ENCODE measurements at regions not wholly inside any gene's neighbourhood (a gene's known extent, or its start where the extent isn't known, plus 50 kb on each side); places are given as distances from the start of the nearest gene placed in this dataset.

DNA sequence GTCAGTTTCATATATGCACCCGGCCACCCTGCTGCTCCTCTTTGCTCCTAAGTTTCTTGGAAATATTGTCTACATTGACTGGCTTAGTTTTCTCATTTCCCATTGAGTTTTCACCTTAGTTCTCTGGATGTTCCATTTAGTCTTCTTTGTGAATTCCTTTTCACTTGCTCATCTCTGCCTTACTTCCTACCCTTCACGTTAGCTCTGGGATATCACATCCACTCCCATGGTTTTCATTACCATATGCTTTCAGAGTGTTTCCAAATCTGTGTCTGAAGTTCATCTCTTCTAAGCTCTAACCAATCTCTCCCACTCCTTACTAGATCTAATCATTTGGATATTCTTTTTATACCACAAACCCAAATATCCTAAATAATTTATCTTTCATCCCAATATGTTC is 226.4 kb downstream of the FAM76B start:
- Histone ChIP-seq H3K27me3 (no peaks in the 10 kb centered on the region), H3K4me3 (no peak overlapping the region), H3K9me3 (no peaks in the 10 kb centered on the region), H3K36me3 (no peaks in the 10 kb centered on the region), H3K4me1 (peaks cover 0 to 8% of the 10 kb centered on the region in 2 donors), H3K27ac (no peak overlapping the region)
- no peak for DNase-seq (ENCODE audit: low spot score)
- TF ChIP-seq, protein P1, sequence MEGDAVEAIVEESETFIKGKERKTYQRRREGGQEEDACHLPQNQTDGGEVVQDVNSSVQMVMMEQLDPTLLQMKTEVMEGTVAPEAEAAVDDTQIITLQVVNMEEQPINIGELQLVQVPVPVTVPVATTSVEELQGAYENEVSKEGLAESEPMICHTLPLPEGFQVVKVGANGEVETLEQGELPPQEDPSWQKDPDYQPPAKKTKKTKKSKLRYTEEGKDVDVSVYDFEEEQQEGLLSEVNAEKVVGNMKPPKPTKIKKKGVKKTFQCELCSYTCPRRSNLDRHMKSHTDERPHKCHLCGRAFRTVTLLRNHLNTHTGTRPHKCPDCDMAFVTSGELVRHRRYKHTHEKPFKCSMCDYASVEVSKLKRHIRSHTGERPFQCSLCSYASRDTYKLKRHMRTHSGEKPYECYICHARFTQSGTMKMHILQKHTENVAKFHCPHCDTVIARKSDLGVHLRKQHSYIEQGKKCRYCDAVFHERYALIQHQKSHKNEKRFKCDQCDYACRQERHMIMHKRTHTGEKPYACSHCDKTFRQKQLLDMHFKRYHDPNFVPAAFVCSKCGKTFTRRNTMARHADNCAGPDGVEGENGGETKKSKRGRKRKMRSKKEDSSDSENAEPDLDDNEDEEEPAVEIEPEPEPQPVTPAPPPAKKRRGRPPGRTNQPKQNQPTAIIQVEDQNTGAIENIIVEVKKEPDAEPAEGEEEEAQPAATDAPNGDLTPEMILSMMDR (IDR thresholded peaks at IDR 0.05), result no peak

- no peak for DNase-seq (ENCODE audit: low spot score)
- H3K4me1 ChIP-seq, result peaks cover 0 to 8% of the 10 kb centered on the region in 2 donors
- H3K27ac ChIP-seq, result no peak overlapping the region
- no peaks in the 10 kb centered on the region for H3K27me3 ChIP-seq
- H3K36me3 ChIP-seq, result no peaks in the 10 kb centered on the region
- H3K9me3 ChIP-seq, result no peaks in the 10 kb centered on the region
- TF ChIP-seq, protein P1 (IDR thresholded peaks at IDR 0.05), result no peak
- no peak overlapping the region for H3K4me3 ChIP-seq
These were observed 227.2 kb downstream of the FAM76B start for GRCh38 chr11:95562196-95562921.

- Histone ChIP-seq H3K27ac (no peak overlapping the region), H3K27me3 (no peaks in the 10 kb centered on the region), H3K36me3 (no peaks in the 10 kb centered on the region), H3K9me3 (no peaks in the 10 kb centered on the region), H3K4me3 (no peak overlapping the region), H3K4me1 (no peaks in the 10 kb centered on the region)
- TF ChIP-seq, protein P1 (IDR thresholded peaks at IDR 0.05), result no peak
- DNase-seq (ENCODE audit: low spot score), result no peak
These were observed 229.7 kb downstream of the FAM76B start for GRCh38 chr11:95559899-95560298.

- Histone ChIP-seq H3K4me1 (no peaks in the 10 kb centered on the region), H3K27ac (no peak overlapping the region), H3K36me3 (no peaks in the 10 kb centered on the region), H3K9me3 (no peaks in the 10 kb centered on the region), H3K27me3 (no peaks in the 10 kb centered on the region), H3K4me3 (no peak overlapping the region)
- TF ChIP-seq, protein P1 (IDR thresholded peaks at IDR 0.05), result no peak
- no peak for DNase-seq (ENCODE audit: low spot score)
These were observed 232.2 kb downstream of the FAM76B start for GRCh38 chr11:95557376-95557775.

DNA sequence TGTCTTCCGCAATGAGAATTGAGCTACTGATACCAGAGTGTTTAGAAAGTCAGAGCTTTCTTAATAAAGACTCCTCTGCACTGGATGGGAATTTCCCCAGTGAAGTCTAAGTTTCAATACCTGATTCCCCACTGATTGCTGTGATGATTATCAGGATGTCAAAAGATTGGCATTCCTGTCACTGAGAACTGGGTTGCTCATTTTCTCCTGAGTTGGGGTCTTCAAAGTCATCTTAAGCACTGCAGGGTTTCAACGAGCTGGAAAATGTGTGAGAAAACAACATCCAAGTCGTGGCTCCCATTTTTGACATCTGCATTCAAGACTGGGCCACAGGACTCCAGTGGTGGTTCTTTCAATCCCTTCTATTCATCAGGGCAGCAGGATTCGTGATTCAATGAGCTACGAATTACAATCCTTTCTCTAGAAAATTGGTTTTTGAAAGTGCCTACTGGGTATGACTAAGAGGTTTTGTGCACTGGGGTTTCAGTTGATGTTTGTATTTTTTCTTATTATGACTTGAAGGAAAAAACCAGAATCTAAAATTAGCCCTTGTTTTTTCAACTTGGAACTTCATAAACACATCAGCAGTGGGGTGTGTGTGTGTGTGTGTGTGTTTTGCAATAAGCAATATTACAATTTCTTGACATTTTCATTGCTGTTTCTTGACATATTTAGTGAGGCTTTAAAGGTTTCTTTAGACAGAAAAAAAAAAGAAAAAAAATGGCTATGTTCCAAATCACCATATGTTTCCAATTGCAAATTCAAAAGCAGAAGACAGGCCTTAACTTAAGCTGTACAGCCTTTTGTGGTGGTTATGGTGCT is 233.0 kb downstream of the FAM76B start:
- TF ChIP-seq, protein P1 (IDR thresholded peaks at IDR 0.05), result no peak
- H3K27ac ChIP-seq, result no peak overlapping the region
- H3K36me3 ChIP-seq, result no peaks in the 10 kb centered on the region
- no peak overlapping the region for H3K4me3 ChIP-seq
- no peaks in the 10 kb centered on the region for H3K9me3 ChIP-seq
- no peak for DNase-seq (ENCODE audit: low spot score)
- H3K27me3 ChIP-seq, result no peaks in the 10 kb centered on the region
- H3K4me1 ChIP-seq, result no peaks in the 10 kb centered on the region
